Middle frontal gyrus (tissue), 1 donor: ENCODE measurements at regions not wholly inside any gene's neighbourhood (a gene's known extent, or its start where the extent isn't known, plus 50 kb on each side); places are given as distances from the start of the nearest gene placed in this dataset.
"Not testable (repeated sequence)": the region's sequence is repeated elsewhere in the genome, so short reads cannot be mapped to it uniquely, and the experiment has no call there.

Experiments
- DNase-seq: peaks from one replicate; pipeline ENCODE4 v3.0.0-alpha.2; 2015; ENCODE audit warnings: low spot score; ENCODE audit errors: extremely low spot score

DNA sequence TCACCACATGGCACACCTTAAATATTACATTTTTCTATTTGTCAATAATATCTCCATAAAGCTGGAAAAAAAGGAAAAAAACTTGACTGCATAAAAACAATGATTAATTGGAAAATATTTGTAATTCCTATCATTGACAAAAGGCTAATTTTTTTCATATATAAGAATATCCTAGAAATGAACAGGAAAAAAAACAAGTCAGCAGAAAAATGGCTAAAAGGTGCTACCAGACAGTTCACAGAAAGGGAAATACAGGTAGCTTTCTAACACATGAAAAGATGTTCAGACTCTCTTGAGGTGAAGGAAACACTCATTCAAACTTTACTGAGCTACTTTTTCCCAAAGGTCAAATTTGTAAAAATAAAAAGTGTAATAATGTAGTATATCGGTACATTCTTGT lies 104.1 kb upstream of the SCAF8 start:
- DNase-seq: no peak

DNA sequence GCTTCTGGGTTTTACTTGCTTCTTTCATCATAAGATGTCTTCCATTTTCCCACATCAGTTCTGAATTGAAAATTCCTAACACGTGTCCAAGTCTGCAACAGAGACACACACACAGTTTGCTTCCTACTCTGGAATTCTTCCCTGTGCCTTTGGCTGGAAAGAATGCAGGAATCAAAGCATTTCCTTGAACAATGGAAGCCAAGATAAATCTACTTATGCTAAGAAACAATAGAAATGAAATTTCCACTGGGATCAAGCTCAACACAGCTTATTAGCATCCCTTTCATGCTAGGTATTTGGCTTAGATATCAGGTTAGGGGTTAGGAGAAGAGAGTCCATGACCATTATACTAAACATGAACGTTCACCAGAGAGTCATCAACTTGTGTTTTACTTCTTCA lies 101.1 kb upstream of the SCAF8 start:
- no peak for DNase-seq

- no peak for DNase-seq
Observed at GRCh38 chr6:154637392-154637791, 95.8 kb upstream of the SCAF8 start.

- DNase-seq: no peak
Observed at GRCh38 chr6:154638369-154638768, 94.8 kb upstream of the SCAF8 start.

DNA sequence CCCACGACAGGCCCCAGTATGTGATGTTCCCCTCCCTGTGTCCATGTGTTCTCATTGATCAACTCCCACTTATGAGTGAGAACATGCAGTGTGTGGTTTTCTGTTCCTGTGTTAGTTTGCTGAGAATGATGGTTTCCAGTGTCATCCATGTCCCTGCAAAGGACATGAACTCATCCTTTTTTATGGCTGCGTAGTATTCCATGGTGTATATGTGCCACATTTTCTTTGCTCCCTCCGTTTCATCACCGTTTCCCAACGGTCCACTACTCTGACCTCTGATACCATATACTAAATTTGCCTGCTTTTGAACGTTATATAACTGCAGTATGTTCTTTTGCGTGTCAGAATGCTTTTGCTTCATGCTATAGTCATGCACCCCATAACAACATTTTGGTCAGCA lies 94.0 kb upstream of the SCAF8 start:
- DNase-seq: not testable (repeated sequence)

- DNase-seq: no peak
Observed at GRCh38 chr6:154648188-154648887, 84.9 kb upstream of the SCAF8 start.

DNA sequence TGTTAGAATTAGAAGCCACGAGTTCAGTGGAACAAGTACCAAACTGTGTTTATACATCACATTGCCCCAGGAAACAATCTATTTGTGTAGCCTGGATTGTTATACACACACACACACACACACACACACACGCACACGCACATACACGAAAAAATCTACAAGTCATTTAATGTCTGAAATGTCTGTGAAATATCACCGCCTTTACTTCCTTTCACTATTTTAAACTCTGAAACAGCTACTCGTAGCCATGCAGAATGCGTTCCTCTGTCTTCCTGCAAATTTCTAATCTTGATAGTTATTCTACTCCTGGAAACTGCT lies 84.4 kb upstream of the SCAF8 start:
- no peak for DNase-seq

DNA sequence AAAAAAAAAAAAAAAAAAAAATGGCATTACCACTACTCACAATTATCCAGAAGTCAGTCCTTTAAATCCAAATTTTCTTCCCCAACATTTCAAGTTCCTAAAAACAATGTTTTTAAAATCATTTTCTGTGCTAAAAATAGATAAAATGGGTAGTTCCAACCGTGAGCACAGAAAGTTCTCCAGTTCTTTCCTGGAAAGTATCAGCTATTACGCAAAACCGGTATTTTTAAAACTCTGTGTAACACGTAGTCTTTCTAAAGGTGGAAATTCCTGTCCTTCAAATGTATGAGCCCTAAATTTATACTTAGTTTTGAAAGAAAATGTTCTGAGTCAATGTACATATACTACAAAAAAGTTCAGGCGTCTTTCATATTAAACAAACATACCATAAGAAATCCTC lies 83.5 kb upstream of the SCAF8 start:
- no peak for DNase-seq

DNA sequence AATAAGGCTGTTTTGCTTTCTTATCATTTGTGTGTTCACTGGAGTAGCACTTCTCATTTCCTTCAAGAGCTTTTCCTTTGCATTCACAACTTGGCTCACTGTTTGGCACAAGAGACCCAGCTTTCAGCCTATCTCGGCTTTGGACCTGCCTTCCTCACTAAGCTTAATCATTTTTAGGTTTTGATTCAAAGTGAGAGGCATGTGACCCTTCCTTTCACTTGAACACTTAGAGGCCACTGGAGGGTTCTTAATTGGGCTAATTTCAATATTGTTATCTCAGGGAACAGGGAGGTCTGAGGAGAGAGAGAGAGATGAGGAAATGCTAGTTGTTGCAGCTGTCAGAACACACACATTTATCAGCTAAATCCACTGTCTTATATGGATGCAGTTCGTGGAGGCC lies 82.9 kb upstream of the SCAF8 start:
- no peak for DNase-seq

- DNase-seq: no peak
Observed at GRCh38 chr6:154651656-154652055, 81.6 kb upstream of the SCAF8 start.

DNA sequence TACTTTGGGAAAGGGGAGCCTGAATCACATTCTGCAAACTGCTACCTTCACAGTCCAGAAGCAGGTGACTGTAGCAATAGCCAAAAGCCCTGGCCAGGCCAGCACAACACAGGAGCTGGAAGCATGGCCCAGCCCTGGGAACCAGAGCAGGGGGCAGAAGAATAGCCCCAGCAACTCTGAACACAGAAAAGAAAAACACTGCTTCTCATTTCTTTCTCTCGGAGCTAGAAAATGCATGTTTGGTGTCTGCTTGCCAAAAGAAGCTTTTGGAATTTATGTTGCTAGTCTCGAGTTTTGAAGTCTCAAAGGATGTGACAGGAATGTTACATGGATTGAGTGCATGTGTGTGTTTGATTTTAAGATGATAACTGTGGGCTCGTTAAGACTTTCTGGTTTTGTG lies 79.8 kb upstream of the SCAF8 start:
- DNase-seq: no peak

DNA sequence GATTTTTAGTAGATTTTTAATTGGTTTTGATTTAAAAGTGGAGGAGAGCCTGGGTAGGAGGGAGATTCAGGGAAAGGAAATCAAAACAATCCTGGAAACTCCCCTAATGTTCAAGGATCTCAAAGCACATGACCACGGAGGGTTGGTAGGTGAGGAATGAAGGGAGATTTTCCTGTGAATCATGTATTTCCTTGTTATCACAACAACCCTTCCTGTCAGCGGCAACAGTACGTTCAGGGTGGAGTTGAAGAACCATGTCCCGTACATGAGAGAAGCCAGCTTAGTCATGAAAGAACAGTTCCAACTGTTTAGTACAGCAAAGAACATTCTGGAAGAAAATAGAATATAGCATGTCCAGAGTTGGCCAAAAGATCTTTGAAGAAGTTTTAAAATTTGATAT lies 79.4 kb upstream of the SCAF8 start:
- DNase-seq: no peak

GRCh38 chr6:154656660-154657059 lies 76.6 kb upstream of the SCAF8 start:
- DNase-seq: no peak

- DNase-seq: no peak
Observed at GRCh38 chr6:154661768-154662167, 71.4 kb upstream of the SCAF8 start.

DNA sequence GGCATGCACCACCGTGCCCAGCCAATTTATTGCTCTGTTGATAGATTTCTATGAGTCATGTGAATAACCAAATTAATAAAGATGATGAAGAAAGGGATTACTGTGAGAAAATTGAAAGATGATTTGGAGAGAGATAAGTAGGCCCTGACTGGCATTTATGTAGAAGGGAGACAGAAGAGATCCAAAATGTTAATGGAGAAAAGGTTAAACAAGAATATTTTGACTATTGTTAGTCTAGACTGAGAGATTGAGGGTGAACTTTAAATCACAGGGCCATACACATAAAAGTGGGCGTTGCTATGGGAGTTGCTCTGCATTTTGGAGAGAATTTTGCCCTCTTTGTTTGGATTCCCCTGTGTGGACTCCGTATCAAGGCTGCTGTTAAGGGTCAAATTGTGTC lies 68.9 kb upstream of the SCAF8 start:
- no peak for DNase-seq

- DNase-seq: no peak
Observed at GRCh38 chr6:154668156-154668555, 65.1 kb upstream of the SCAF8 start.

- DNase-seq: no peak
Observed at GRCh38 chr6:154672086-154672485, 61.1 kb upstream of the SCAF8 start.

- DNase-seq: no peak
Observed at GRCh38 chr6:154673919-154674318, 59.3 kb upstream of the SCAF8 start.

GRCh38 chr6:154675602-154676088 lies 57.6 kb upstream of the SCAF8 start:
- peak; percentile 89 for DNase-seq

DNA sequence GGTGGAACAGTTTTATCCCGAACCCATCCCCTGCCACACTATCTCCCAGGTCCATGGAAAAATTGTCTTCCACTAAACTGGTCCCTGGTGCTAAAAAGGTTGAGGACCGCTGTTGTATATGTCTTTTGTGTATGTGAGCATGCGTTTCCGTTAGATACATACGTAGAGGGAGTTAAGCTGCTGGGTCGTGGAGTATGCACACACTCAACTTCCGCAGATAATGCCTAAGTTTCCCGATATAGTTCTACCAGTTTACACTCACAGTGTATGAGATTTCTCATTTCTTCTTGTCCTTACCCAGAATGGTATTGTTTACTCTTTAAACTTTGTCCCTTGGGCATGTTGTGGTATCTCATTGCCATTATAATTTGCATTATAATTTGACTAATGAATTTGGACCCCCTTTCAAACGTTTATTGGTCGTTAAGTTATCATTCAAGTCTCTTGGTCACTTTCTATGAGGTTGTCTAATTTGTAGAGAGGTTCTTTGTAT lies 50.5 kb upstream of the SCAF8 start:
- no peak for DNase-seq
